COLO668 (cell line): ENCODE measurements at regions not wholly inside any gene's neighbourhood (a gene's known extent, or its start where the extent isn't known, plus 50 kb on each side); places are given as distances from the start of the nearest gene placed in this dataset.

ENCODE experiments used
- DNase-seq: peaks from one replicate; lab custom pipeline; 2025; ENCODE audit not compliant: unreplicated experiment; lab: John Stamatoyannopoulos, UW

DNA sequence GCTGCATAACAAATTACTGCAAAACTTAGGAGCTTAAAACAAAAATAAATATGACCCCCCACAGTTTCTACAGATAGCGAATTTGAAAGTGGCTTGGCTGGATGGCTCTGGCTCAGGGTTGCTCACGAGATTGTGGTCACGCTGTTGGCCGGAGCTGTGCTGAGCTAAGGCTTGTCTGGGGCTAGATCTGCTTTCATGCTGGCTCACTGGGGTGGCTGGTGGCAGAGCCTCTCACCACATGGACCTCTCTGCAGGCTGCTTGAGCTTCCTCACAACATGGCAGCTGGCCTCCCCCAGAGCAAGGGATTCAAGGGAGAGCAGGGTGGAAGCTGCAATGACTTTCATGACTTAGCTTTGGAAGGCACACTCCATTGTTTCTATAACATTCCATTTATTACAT, 354.1 kb downstream of the SHQ1 start:
- no peak for DNase-seq

DNA sequence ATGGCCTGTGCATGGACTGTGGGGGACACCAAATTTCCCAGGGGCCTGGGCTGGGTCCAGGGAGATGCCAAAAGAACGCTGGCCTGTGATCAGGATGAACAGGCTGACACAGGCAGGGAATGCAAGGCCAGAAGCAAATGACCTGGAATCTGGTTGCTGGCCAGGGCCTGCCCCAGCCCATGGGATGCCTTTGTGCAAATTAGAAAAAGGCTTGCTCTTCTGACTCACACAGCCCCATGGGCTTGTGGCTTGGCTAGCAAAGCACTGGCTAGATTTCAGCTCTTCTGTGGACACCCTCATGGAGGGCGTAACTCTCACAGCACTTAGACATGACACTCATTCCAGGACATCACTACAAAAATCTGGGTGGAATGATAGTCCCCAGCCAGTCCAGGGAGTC, 356.0 kb downstream of the SHQ1 start:
- no peak for DNase-seq

- no peak for DNase-seq
These were observed 357.4 kb downstream of the SHQ1 start for GRCh38 chr3:72490688-72491435.

DNA sequence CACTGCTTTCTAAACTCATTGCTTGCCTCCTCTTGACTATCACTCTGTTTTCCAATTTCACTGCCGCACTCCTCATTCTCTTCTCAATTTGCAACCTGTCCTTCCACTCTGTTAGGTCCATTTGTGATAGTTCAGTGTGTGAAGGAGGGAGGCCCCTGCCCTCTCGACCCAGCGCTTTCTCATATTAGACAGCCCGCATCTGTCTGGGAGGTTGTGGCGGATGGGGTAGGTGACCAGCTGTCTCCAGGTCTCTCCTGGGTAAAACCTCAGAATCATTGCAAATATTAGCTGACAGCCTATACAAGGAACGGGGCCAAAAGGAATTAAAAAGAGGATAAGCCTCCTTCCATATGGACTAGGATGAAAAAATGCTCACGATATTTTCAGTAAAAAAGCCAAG, 358.3 kb downstream of the SHQ1 start:
- DNase-seq, result no peak

DNA sequence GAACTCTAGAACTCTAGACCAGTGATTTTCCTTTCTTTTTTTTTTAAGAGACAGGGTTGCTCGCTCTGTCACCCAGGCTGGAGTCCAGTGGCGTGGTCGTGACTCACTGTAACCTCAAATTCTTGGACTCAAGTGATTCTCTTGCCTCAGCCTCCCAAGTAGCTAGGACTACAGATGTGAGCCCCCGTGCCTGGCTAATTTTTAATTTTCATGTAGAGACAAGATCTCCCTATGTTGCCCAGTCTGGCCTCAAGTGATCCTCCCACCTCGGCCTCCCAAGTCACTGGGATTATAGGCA, 359.6 kb downstream of the SHQ1 start:
- no peak for DNase-seq

GRCh38 chr3:72487946-72488737, 360.1 kb downstream of the SHQ1 start:
- no peak for DNase-seq

DNA sequence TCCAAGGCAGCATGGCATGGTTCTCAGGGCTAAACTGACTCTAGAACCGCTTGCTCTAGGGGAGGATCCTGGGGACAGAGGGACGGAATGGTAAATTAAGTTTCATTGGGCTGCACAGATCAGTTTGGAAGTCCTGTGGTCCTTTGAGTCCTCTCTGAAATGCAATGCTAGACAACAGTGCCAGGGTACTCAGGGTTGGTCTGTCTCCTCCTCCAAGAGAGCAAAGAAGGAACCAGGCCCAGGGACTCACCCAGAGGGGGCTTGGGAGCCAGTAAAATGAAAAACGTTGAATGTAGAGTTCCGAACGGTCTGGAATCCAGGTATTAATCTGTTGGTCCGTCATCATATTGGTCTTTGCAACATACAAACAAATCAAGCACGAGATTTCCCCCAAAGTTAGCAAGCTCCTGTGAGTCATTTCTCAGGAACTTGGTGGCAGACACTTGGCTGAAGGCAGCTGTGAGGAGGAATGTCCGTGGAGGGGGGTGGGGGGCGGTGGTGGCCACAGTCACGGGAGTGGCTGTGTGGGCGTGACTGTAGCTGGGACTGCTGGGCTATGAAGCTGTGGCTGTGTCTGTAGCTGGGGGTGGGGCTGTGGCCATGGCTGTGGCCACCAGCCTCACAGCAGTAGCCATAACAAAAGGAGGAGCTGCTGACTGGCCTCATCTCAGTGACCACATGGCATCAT, 361.0 kb downstream of the SHQ1 start:
- DNase-seq, result no peak

GRCh38 chr3:72485641-72486040, 362.6 kb downstream of the SHQ1 start:
- no peak for DNase-seq

DNA sequence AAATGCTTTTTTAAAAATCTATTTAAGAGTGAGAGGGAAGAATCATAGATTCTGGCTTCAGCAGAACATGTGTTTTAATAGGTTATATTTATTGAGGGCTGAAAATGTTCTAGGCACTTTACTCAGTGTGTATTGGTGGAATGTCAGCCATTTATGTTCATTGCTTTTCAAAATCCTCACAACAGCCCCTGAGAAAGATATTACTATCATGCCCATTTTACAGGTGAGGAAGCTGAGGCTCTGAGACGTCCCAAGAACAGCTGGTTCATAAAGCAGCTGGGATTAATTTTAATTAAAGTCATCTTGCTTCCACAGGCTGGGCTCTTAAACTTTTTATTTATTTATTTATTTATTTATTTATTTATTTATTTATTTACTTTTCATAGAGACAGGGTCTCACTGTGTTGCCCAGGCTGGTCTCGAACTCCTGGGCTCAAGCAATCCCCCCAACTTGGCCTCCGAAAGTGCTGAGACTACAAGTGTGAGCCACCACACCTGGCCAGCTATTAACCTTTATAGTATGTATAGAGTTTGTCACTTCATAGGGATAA, 364.6 kb downstream of the SHQ1 start:
- DNase-seq, result no peak

GRCh38 chr3:72482589-72483321, 365.5 kb downstream of the SHQ1 start:
- peak; percentile 23 for DNase-seq

- no peak for DNase-seq
These were observed 366.7 kb downstream of the SHQ1 start for GRCh38 chr3:72481542-72481941.

- no peak for DNase-seq
These were observed 367.9 kb downstream of the SHQ1 start for GRCh38 chr3:72480366-72480765.

GRCh38 chr3:72479651-72480215, 368.5 kb downstream of the SHQ1 start:
- DNase-seq, result no peak

GRCh38 chr3:72476139-72476483, 372.1 kb downstream of the SHQ1 start:
- DNase-seq, result no peak

DNA sequence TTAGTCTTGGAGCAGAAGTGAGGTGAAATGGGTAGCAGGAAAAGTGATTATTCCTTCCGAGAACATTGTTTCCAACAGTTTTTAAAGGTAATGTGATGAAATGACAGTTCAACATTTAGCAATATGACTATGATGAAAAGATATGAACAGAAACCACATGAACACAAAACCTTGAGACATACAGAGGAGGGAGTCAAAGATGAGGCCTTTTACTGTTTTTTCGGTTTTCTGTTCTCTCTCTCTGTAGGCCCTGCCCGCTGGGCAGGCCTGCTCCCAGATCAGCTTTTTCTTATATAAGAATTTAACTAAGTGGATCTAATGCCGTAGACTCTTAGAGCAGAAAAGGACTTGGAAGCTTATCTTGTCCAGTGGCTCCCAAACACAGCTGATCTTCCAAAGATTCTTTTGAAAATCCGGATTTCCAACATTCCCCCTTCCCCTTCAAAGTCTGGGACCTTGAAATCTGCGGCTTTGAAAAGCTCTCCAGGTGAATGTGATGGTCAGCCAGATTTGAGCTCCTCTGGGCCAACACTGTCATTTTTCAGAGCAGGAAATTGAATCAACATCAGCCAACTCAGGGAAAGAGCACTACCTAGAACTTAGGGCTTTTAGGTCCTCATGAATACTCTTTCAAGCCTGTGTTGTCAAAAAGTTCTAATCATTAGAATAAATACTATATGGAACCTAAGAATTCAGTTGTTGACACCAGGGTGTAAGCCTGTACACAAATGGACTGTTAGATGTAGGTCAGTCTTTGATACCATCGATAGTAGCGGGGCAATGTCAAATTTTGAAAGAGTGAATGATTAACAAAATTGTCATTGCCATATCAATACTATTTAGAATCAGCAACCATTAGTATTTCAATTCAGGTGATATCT, 372.7 kb downstream of the SHQ1 start:
- DNase-seq, result no peak

- no peak for DNase-seq
These were observed 373.5 kb downstream of the SHQ1 start for GRCh38 chr3:72474775-72475174.

DNA sequence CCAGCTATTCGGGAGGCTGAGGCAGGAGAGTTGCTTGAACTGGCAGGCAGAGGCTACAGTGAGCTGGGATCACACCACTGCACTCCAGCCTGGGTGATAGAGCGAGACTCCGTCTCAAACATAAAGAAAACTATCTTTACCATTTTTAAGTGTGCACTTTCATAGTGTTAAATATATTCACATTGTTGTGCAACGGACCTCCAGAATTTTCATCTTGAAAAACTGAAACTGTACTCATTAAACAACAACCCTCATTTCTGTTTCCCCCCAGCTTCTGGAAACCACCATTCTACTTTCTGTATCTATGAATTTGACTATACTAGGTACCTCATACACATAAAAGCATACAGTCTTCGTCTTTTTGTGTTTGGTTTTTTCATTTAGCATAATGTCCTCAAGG, 375.1 kb downstream of the SHQ1 start:
- no peak for DNase-seq

- no peak for DNase-seq
These were observed 377.3 kb downstream of the SHQ1 start for GRCh38 chr3:72470904-72471417.

DNA sequence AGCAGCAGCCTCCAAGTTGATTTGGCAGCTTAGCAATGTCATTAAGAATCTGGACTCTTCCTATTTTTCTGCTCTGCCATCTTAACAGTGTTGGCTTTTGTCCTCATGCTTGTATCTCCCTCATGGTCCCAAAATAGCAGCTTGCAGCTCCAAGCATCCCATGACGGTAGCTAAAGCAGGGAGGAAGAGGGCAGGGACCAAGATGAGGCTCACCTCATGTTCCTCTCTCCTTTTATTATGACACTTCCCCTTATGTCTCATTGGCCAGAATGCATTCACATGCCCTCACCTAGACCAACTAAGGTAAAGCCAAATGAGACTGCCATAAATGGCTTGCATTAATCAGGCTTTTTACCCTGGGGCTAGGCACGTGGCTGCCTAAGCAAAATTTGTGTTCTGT, 382.4 kb downstream of the SHQ1 start:
- no peak for DNase-seq

- DNase-seq, result no peak
These were observed 385.2 kb downstream of the SHQ1 start for GRCh38 chr3:72463083-72463482.
